Hepatic stellate cell (primary cell): ENCODE measurements at regions not wholly inside any gene's neighbourhood (a gene's known extent, or its start where the extent isn't known, plus 50 kb on each side); places are given as distances from the start of the nearest gene placed in this dataset.
"Not testable (repeated sequence)": the region's sequence is repeated elsewhere in the genome, so short reads cannot be mapped to it uniquely, and the experiment has no call there.

ENCODE experiments used
- DNase-seq: peaks from one replicate; pipeline ENCODE4 v3.0.0; 2011; ENCODE audit warnings: low spot score

DNA sequence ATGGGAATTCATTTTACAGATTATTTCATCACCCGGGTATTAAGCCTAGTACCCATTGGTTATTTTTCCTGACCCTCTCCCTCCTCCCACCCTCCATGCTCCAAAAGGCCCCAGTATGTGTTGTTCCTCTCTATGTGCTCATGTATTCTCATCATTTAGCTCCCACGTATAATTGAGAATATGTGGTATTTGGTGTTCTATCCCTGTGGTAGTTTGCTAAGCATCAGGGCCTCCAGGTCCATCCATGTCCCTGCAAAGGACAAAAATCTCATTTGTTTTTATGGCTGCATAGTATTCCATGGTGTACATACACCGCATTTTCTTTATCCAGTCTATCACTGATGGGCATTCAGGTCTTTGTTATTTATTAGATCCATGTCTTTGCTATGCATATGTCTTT, 894.1 kb upstream of the MIR17HG start:
- no peak for DNase-seq

DNA sequence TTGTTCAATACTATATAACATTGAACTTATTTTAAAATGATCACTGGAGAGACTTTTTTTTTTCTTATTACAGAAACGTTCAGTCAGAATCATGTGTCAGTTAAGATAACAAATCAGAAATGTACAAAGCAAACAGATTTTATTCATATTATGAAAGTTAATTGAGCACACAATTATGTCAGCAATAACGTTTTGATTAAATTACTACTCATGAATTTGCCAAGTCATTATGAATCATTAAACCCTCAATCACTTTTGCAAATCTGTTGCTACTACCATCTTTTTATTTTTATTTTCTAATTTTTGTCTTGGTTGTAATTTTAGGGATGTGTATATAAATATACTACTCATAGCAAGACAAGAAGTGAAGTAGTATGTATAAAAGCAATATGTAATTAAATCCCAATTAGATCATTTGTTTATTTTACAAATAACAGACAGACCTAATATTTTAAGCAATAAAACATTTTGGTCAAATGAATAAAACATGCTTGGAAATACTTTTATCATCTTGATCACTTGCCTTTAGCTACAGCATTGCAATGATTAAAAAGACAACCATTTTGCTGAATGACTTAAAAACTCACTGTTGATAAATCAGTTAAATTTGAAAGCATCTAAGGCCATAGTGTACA, 893.4 kb upstream of the MIR17HG start:
- DNase-seq, result no peak

GRCh38 chr13:90455067-90455466, 892.4 kb upstream of the MIR17HG start:
- no peak for DNase-seq

- DNase-seq, result no peak
Observed at GRCh38 chr13:90455823-90456222, 891.7 kb upstream of the MIR17HG start.

GRCh38 chr13:90461398-90461797, 886.1 kb upstream of the MIR17HG start:
- no peak for DNase-seq

- DNase-seq, result no peak
Observed at GRCh38 chr13:90477216-90477615, 870.3 kb upstream of the MIR17HG start.

DNA sequence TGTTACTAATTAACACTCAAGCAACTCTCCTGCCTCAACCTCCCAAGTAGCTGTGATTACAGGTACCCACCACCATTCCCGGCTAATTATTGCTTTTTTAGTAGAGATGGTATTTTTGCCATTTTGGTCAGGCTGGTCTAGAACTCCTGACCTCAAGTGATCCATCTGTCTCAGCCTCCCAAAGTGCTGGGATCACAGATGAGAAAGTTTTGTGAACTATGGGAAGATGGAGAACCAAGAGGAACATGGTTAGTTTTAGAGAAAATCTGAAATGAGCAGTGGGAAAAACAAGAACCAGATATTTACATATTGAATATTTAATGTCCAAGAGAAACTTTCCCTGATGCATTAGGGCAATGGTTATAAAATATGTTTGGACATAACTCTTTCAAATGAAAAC, 863.6 kb upstream of the MIR17HG start:
- DNase-seq, result no peak

DNA sequence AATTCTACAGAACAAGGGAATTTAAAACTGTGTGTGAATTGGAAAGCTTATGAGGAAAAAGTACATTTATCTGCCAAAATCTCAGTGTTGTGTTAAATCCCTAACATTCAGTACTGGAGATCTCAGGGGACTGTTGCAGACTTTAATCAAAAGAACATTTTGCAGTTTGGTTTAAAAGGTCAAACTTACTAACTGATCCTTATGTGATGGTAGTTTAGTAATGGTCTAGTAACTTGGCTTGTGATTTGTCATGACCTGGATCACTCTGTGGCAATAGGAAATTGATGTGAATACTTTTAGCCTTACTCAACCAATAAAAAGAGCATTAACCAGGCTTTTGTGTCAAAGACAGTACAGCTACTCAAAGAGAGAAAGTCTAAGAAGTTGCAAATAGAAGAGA, 862.1 kb upstream of the MIR17HG start:
- peak; percentile 0 for DNase-seq

- no peak for DNase-seq
Observed at GRCh38 chr13:90492872-90493271, 854.6 kb upstream of the MIR17HG start.

GRCh38 chr13:90493667-90494066, 853.8 kb upstream of the MIR17HG start:
- no peak for DNase-seq

GRCh38 chr13:90494849-90495248, 852.6 kb upstream of the MIR17HG start:
- not testable (repeated sequence) for DNase-seq

DNA sequence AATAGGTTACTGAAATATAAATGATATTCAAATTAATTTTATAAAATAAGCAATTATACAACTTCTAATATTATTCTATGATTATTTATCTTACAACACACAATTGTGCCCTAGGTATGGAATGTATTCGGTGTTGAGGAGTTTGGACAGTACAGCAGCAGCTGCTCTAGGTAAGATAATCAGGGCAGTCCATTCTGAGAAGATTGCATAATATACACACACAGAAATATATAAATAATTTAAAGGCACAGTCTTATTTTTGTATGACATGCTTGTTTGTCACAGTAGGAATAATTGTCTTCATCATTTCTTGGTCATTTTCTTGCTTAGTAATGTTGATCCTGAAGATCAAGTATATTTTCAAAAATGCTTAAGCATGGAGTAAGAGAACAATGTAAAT, 849.4 kb upstream of the MIR17HG start:
- DNase-seq, result no peak

GRCh38 chr13:90498816-90499215, 848.7 kb upstream of the MIR17HG start:
- no peak for DNase-seq

DNA sequence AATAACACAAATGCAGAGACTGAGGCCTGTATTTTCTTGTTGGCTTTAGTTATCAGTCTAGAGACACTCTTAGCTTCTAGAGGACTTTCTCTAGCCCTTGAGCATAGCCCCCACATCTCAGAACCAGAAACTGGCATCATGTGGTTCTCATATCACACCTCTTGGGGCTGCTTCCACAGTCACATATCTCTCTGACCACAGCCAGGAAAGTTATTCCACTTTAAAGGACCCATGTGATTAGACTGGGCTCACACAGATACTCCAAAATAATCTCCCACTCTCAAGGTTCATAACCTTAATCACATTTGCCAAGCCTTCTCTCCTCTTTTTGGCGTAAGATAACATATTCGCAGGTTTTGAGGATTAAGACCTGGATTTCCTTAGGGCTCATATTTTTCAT, 846.9 kb upstream of the MIR17HG start:
- DNase-seq, result no peak

GRCh38 chr13:90502153-90502552, 845.3 kb upstream of the MIR17HG start:
- no peak for DNase-seq

DNA sequence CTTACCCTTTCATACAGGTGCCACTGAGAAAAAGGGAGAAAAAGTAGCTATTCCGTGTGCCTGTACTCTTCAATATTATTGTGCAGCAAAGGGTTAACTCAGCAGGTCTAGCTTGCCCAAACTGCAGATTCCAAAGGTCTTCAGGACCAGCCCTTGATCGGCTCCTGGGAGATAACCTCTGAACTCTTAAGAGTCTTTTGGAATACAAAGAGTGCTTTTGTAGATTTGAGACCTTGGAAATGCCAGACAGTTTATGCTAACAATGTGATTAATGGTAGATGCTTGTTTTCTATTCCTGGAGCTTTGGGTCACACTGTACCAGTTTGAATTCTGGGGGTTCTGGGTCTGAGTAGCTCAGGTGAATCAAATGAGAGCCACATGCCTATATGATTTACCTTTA, 844.7 kb upstream of the MIR17HG start:
- no peak for DNase-seq

DNA sequence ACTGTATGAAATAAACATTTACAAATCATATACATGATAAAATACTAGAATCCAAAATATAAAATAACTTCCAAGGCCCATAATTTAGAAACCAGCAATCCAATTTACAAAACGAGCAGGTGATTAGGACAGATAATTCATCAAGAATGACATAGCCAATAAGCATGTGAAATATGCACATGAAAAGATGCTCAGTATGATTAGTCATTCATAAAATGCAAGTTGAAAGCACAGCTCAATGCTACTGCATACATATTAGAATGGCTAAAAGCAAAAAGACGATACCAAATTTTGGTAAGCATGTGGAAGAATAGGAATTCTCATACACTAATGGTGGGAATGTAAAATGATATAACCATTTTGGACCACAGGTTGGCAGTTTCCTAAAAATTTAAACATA, 837.2 kb upstream of the MIR17HG start:
- no peak for DNase-seq

GRCh38 chr13:90511903-90512302, 835.6 kb upstream of the MIR17HG start:
- no peak for DNase-seq

DNA sequence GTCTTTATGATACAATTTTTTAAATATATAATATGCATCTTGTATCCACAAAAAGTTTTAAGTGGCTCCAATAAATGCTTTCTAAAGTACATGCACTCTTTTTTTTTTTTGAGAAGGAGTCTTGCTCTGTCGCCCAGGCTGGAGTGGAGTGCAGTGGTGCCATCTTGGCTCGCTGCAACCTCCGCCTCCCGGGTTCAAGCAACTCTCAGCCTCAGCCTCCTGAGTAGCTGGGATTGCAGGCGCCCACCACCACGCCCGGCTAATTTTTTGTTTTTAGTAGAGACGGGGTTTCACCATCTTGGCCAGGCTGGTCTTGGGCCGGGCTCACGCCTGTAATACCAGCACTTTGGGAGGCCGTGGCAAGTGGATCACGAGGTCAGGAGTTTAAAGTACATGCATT, 832.8 kb upstream of the MIR17HG start:
- DNase-seq, result not testable (repeated sequence)

DNA sequence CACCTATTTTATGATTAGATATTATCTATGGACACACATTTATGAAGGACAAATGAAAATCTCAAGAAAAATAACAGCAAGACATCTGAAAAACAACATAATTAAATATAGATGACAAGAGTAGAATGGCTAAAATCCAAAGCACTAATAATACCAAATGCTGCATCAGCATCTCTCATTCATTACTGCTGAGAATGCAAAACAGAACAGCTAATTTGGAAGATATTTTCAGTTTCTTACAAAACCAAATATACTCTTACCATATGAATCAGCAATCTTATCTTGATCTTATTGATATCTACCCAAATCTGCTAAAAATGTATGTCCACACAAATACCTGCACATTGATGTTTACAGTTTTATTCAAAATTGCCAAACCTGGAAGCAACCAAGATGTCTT, 829.1 kb upstream of the MIR17HG start:
- no peak for DNase-seq

DNA sequence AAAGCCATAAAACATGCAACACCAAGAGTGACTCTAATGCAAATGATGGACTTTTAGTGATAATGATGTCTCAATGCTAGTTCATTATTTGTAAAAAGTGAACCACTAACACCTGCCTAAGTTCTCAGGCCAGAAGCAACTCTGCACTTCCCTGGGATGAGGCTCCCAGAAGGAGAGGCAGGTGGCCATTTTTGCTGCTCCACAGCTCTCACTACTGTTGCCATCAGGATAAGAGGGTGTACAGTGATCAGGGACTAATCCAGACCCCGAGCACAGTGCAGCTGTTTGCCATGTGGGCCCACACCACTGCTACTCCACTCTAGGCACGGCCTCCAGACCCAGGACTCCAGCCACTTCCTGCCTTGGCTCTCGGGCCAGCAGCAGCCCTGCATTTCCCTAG, 828.3 kb upstream of the MIR17HG start:
- DNase-seq, result no peak

GRCh38 chr13:90526711-90527110, 820.8 kb upstream of the MIR17HG start:
- no peak for DNase-seq

DNA sequence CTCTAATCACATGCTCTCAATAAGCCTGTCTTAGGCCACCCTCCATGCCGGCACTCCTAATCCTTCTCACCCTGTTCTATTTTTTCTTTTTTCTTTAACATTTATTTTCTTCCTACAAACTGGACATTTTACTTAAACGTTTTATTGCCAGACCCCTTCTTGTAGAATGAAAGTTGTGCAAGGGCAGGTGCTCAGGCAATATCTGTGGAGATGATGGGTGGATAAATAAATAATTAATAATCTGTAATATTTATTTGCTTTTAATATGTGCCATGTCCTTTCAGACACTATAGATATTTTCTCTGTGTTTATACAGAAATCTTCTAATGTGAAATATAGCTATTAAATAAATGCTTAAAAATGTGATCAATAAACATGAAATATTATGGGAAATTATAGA, 815.7 kb upstream of the MIR17HG start:
- no peak for DNase-seq

- DNase-seq, result no peak
Observed at GRCh38 chr13:90532861-90533492, 814.5 kb upstream of the MIR17HG start.
